GM12878 (cell line): ENCODE measurements at regions not wholly inside any gene's neighbourhood (a gene's known extent, or its start where the extent isn't known, plus 50 kb on each side); places are given as distances from the start of the nearest gene placed in this dataset.

ENCODE experiments used
- ATAC-seq: fragments of 200-7000 bp; cut with Tn5 transposase; 3 replicates; pipeline ENCODE4 v1.9.1; 2020; ENCODE audit warnings: mild to moderate bottlenecking, moderate library complexity
- BruUV-seq: library from RNA; stranded (reverse); fragments of 400-500 nt; replicated peaks from 2 replicates; lab custom pipeline; 2021; lab: Mats Ljungman, UMichigan
- CTCF ChIA-PET: fragments of 300-600 bp; sonication (Branson Sonifier 250); formaldehyde crosslinking; extraction: SDS; loops from one replicate; lab custom pipeline; 2021; ENCODE audit warnings: inconsistent platforms; lab: Yijun Ruan, JAX
- POLR2A ChIA-PET: fragments of 350-600 bp; formaldehyde crosslinking; extraction: SDS; loops from one replicate; lab custom pipeline; 2021; ENCODE audit warnings: inconsistent platforms; lab: Charles Lee
- RAD21 ChIA-PET: fragments of 300-600 bp; sonication (Branson Sonifier 250); formaldehyde crosslinking; loops from one replicate; lab custom pipeline; 2023; ENCODE audit warnings: antibody characterized with exemption; ENCODE audit not compliant: unreplicated experiment; lab: Charles Lee
- SMC1A ChIA-PET: fragments of 300-600 bp; sonication (Branson Sonifier 250); formaldehyde crosslinking; loops from one replicate; lab custom pipeline; 2023; ENCODE audit not compliant: unreplicated experiment, uncharacterized antibody; lab: Charles Lee
- DNase-seq: peaks from one replicate; pipeline ENCODE4 v3.0.0-alpha.2; 2011; ENCODE audit warnings: low read depth, low spot score
- FAIRE-seq: peaks from 3 replicates; lab custom pipeline; 2011; peaks lifted over from hg19 to GRCh38; lab: Jason Lieb, UNC
- H2AFZ ChIP-seq: 2 replicates; pipeline ENCODE4 v1.6.0; 2011; ENCODE audit warnings: low read depth, low read length, control low read depth; ENCODE audit not compliant: control insufficient read depth
- H3K27ac ChIP-seq: 2 replicates; pipeline ENCODE4 v1.5.1; 2011; ENCODE audit warnings: control low read depth; ENCODE audit not compliant: control insufficient read depth, insufficient read depth
- H3K27me3 ChIP-seq, 2 experiments: replicated peaks in 1 of 2; 2 replicates each; pipeline versions ENCODE4 v1.6.0 to v1.6.1; 2011; ENCODE audit warnings: low read length in 1 of 2; ENCODE audit not compliant: control insufficient read depth in 2 of 2, insufficient read depth in 2 of 2
- H3K36me3 ChIP-seq, 2 experiments: 2 replicates each; pipeline ENCODE4 v1.5.1; 2011; ENCODE audit warnings: low read length in 1 of 2; ENCODE audit not compliant: control insufficient read depth in 2 of 2, insufficient read depth in 2 of 2
- H3K4me1 ChIP-seq: 2 replicates; pipeline ENCODE4 v1.6.1; 2011; ENCODE audit warnings: mild to moderate bottlenecking, low read length, moderate library complexity, mixed read lengths; ENCODE audit not compliant: control insufficient read depth, insufficient read depth
- H3K4me2 ChIP-seq: 2 replicates; pipeline ENCODE4 v1.6.0; 2011; ENCODE audit warnings: control low read depth; ENCODE audit not compliant: control insufficient read depth, insufficient read depth
- H3K4me3 ChIP-seq: fragments of 200-600 bp; sonication (generic); 2 replicates; pipeline ENCODE4 v1.5.1; 2016
- H3K79me2 ChIP-seq: 2 replicates; pipeline ENCODE4 v1.6.0; 2011; ENCODE audit warnings: low read length; ENCODE audit not compliant: control insufficient read depth, insufficient read depth
- H3K9ac ChIP-seq: 2 replicates; pipeline ENCODE4 v1.8.0; 2011; ENCODE audit warnings: low read length, control low read depth, mixed read lengths; ENCODE audit not compliant: control insufficient read depth, insufficient read depth
- H3K9me3 ChIP-seq: replicated peaks from 3 replicates; pipeline ENCODE4 v1.5.1; 2011; ENCODE audit warnings: mild to moderate bottlenecking, low read length; ENCODE audit not compliant: control insufficient read depth, insufficient read depth
- H4K20me1 ChIP-seq: 2 replicates; pipeline ENCODE4 v1.6.0; 2011; ENCODE audit not compliant: control insufficient read depth, insufficient read depth
- ATF2 ChIP-seq: IDR thresholded peaks from 2 replicates; pipeline ENCODE4 v1.6.1; 2012; ENCODE audit warnings: low read length, inconsistent platforms
- ATF7 ChIP-seq: fragments of 450-650 bp; IDR thresholded peaks from 2 replicates; pipeline ENCODE4 v1.6.1; 2016; ENCODE audit warnings: low read depth, mild to moderate bottlenecking
- CHD4 ChIP-seq: fragments of 200-600 bp; sonication (generic); IDR thresholded peaks from 2 replicates; pipeline ENCODE4 v1.6.1; 2016; ENCODE audit warnings: mild to moderate bottlenecking
- DPF2 ChIP-seq: fragments of 450-650 bp; IDR thresholded peaks from 2 replicates; pipeline ENCODE4 v1.6.1; 2017; ENCODE audit warnings: mild to moderate bottlenecking
- E2F4 ChIP-seq: IDR thresholded peaks from 2 replicates; pipeline ENCODE4 v1.6.1; 2012; ENCODE audit warnings: low read depth, low read length, improper control_type of control experiment
- ESRRA ChIP-seq: IDR thresholded peaks from 2 replicates; pipeline ENCODE4 v1.6.1; 2012; ENCODE audit warnings: mild to moderate bottlenecking, low read length, improper control_type of control experiment
- KAT2A ChIP-seq: conservative IDR thresholded peaks from 2 replicates; pipeline ENCODE4 v1.6.1; 2011; ENCODE audit warnings: low read depth, low read length; ENCODE audit not compliant: control insufficient read depth
- MEF2B ChIP-seq: fragments of 450-650 bp; IDR thresholded peaks from 2 replicates; pipeline ENCODE4 v1.6.1; 2018; ENCODE audit warnings: mild to moderate bottlenecking, moderate library complexity; ENCODE audit not compliant: partially characterized antibody, poor library complexity, severe bottlenecking
- MXI1 ChIP-seq: fragments of 150-350 bp; IDR thresholded peaks from 2 replicates; pipeline ENCODE4 v1.6.1; 2011; ENCODE audit warnings: low read depth, mild to moderate bottlenecking, inconsistent platforms, low read length, improper control_type of control experiment
- PRDM15 ChIP-seq: fragments of 450-650 bp; formaldehyde crosslinking; IDR thresholded peaks from 2 replicates; pipeline ENCODE4 v1.4.0; 2020; ENCODE audit warnings: mild to moderate bottlenecking, moderate library complexity
- RBBP5 ChIP-seq: fragments of 200-600 bp; sonication (generic); conservative IDR thresholded peaks from 2 replicates; pipeline ENCODE4 v1.6.1; 2016
- RCOR1 ChIP-seq: conservative IDR thresholded peaks from 2 replicates; pipeline ENCODE4 v1.6.1; 2012; ENCODE audit warnings: low read depth, low read length, improper control_type of control experiment
- SREBF2 ChIP-seq: IDR thresholded peaks from 2 replicates; pipeline ENCODE4 v1.6.1; 2012; ENCODE audit warnings: mild to moderate bottlenecking, low read length
- SRF ChIP-seq, 2 experiments: IDR thresholded peaks; 2 replicates each; pipeline ENCODE4 v1.6.1; 2011; ENCODE audit warnings: low read depth in 2 of 2, low read length in 2 of 2, mild to moderate bottlenecking in 1 of 2, moderate library complexity in 1 of 2
- TBL1XR1 ChIP-seq: IDR thresholded peaks from 2 replicates; pipeline ENCODE4 v1.6.1; 2012; ENCODE audit warnings: low read depth, low read length, improper control_type of control experiment
- TCF3 ChIP-seq: IDR thresholded peaks from 2 replicates; pipeline ENCODE4 v1.6.1; 2012; ENCODE audit warnings: low read depth, mild to moderate bottlenecking, low read length, borderline replicate concordance; ENCODE audit not compliant: insufficient read depth
- WRNIP1 ChIP-seq: IDR thresholded peaks from 2 replicates; pipeline ENCODE4 v1.6.1; 2011; ENCODE audit warnings: low read depth, low read length, improper control_type of control experiment, borderline replicate concordance
- WGBS: methylation state at CpG from one replicate; pipeline ENCODE4 v1.1.6; 2016; ENCODE audit warnings: low lambda C conversion rate; ENCODE audit not compliant: insufficient replicate concordance, insufficient coverage; ENCODE audit errors: missing lambda C conversion rate; 5-methylcytosine and 5-hydroxymethylcytosine counted together
- in situ Hi-C: fragments of 300-500 bp; cut with MboI; formaldehyde crosslinking; loops from 9 replicates; pipeline ENCODE4 v1.14.3; 2018; ENCODE audit warnings: mixed read lengths
- intact Hi-C: fragments of 100-400 bp; cut with micrococcal nuclease; formaldehyde crosslinking; loops from one replicate; pipeline ENCODE4 v1.14.2; 2022; ENCODE audit not compliant: unreplicated experiment

GRCh38 chr13:112179421-112179820 lies 112.5 kb downstream of the SOX1 start:
- FAIRE-seq (no peak), DNase-seq (no peak), ATAC-seq (no peak)
- ChIA-PET SMC1A (no interaction called here), CTCF (no interaction called here), POLR2A (no interaction called here), RAD21 (no interaction called here)
- Histone ChIP-seq H3K9ac (no peak overlapping the region), H3K36me3 (no peaks in the 10 kb centered on the region), H3K4me2 (no peak overlapping the region), H3K79me2 (no peaks in the 10 kb centered on the region), H3K4me3 (no peak overlapping the region), H3K4me1 (no peaks in the 10 kb centered on the region), H2AFZ (no peak overlapping the region), H3K27ac (no peak overlapping the region), H4K20me1 (no peaks in the 10 kb centered on the region), H3K27me3 (no peaks in the 10 kb centered on the region), H3K9me3 (no peaks in the 10 kb centered on the region; the same call in 2 of the 3 replicates)
- WGBS: 41% methylated on average over 9 of the region's 9 CpGs
- TF ChIP-seq ATF7 (no peak), TBL1XR1 (no peak), SRF (IDR thresholded peaks at IDR 0.05; ENCODE audit: low read depth in 2 of 2, low read length in 2 of 2) (no peak), TCF3 (no peak), ESRRA (no peak), MXI1 (no peak), SREBF2 (no peak), MEF2B (no peak), RBBP5 (no peak), KAT2A (no peak), PRDM15 (no peak), DPF2 (no peak), RCOR1 (no peak), WRNIP1 (no peak), E2F4 (no peak), ATF2 (no peak), CHD4 (no peak)
- in situ Hi-C loops: no loop called here
- no TSS peak for BruUV-seq
- intact Hi-C loops: no loop called here
